ENCODE measurements at regions not wholly inside any gene's neighbourhood (a gene's known extent, or its start where the extent isn't known, plus 50 kb on each side); places are given as distances from the start of the nearest gene placed in this dataset.
A peak's percentile ranks its signal among the peaks of the same experiment; 100 is the strongest.

GRCh38 chr9:26530841-26531240 lies 361.8 kb downstream of the CAAP1 start:
- Histone ChIP-seq H3K36me3 (no peaks in the 10 kb centered on the region), H3K4me1 (no peaks in the 10 kb centered on the region), H3K4me3 (no peak overlapping the region), H3K27me3 (no peaks in the 10 kb centered on the region), H3K27ac (no peak overlapping the region), H3K9me3 (peaks cover 0 to 3% of the 10 kb centered on the region in 2 donors)
- DNase-seq (no peak), ATAC-seq (no peak)
- intact Hi-C loops (cut with DNase I): no loop called here
- TF ChIP-seq, protein P1, sequence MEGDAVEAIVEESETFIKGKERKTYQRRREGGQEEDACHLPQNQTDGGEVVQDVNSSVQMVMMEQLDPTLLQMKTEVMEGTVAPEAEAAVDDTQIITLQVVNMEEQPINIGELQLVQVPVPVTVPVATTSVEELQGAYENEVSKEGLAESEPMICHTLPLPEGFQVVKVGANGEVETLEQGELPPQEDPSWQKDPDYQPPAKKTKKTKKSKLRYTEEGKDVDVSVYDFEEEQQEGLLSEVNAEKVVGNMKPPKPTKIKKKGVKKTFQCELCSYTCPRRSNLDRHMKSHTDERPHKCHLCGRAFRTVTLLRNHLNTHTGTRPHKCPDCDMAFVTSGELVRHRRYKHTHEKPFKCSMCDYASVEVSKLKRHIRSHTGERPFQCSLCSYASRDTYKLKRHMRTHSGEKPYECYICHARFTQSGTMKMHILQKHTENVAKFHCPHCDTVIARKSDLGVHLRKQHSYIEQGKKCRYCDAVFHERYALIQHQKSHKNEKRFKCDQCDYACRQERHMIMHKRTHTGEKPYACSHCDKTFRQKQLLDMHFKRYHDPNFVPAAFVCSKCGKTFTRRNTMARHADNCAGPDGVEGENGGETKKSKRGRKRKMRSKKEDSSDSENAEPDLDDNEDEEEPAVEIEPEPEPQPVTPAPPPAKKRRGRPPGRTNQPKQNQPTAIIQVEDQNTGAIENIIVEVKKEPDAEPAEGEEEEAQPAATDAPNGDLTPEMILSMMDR (IDR thresholded peaks at IDR 0.05): no peak

GRCh38 chr9:26527931-26528330 lies 364.7 kb downstream of the CAAP1 start:
- Histone ChIP-seq H3K4me3 (no peak overlapping the region), H3K36me3 (no peaks in the 10 kb centered on the region), H3K4me1 (no peaks in the 10 kb centered on the region), H3K27me3 (no peaks in the 10 kb centered on the region), H3K27ac (no peak overlapping the region), H3K9me3 (peaks cover 0 to 3% of the 10 kb centered on the region in 2 donors)
- DNase-seq (no peak), ATAC-seq (no peak)
- intact Hi-C loops (cut with DNase I): no loop called here
- TF ChIP-seq, protein P1 (IDR thresholded peaks at IDR 0.05): no peak

- TF ChIP-seq, protein P1 (IDR thresholded peaks at IDR 0.05): no peak
- Histone ChIP-seq H3K36me3 (no peaks in the 10 kb centered on the region), H3K9me3 (no peaks in the 10 kb centered on the region), H3K4me3 (no peak overlapping the region), H3K27me3 (no peaks in the 10 kb centered on the region), H3K4me1 (no peaks in the 10 kb centered on the region), H3K27ac (no peak overlapping the region)
- intact Hi-C loops (cut with DNase I): no loop called here
- ATAC-seq (no peak), DNase-seq (peak in 2 of 4 donors; percentile 59 to 75)
Measured at GRCh38 chr9:26524267-26524666, 368.3 kb downstream of the CAAP1 start.

GRCh38 chr9:26523577-26523976 lies 369.0 kb downstream of the CAAP1 start:
- Histone ChIP-seq H3K4me1 (no peaks in the 10 kb centered on the region), H3K27ac (no peak overlapping the region), H3K9me3 (no peaks in the 10 kb centered on the region), H3K4me3 (no peak overlapping the region), H3K27me3 (no peaks in the 10 kb centered on the region), H3K36me3 (no peaks in the 10 kb centered on the region)
- DNase-seq: no peak
- TF ChIP-seq, protein P1 (IDR thresholded peaks at IDR 0.05): no peak
- ATAC-seq: no peak
- intact Hi-C loops (cut with DNase I): no loop called here

DNA sequence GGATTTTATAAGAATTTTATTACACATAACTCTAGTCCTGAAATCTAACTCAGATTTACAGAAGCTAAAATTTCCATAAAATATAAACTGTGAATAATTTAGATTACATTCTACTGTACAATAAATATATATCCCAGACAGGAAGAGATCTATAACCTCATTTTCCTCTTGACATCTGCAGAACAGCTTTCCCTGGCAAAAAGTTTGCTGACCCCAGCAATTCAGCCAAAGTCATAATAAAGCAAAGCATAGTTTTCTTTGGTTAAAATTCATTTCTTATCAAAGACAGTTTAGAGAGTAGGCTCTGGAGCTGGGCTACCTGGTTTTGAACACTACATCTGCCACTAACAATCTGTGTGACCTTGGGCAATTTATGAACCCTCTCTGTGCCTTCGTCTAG lies 372.5 kb downstream of the CAAP1 start:
- Histone ChIP-seq H3K27ac (no peak overlapping the region), H3K9me3 (no peaks in the 10 kb centered on the region), H3K27me3 (no peaks in the 10 kb centered on the region), H3K4me3 (no peak overlapping the region), H3K36me3 (no peaks in the 10 kb centered on the region), H3K4me1 (no peaks in the 10 kb centered on the region)
- intact Hi-C loops (cut with DNase I): no loop called here
- ATAC-seq (no peak), DNase-seq (peak in 1 of 4 donors; percentile 15)
- TF ChIP-seq, protein P1 (IDR thresholded peaks at IDR 0.05): no peak
